IMR-90 (cell line): ENCODE measurements at regions not wholly inside any gene's neighbourhood (a gene's known extent, or its start where the extent isn't known, plus 50 kb on each side); places are given as distances from the start of the nearest gene placed in this dataset.

ENCODE experiments used
- ATAC-seq: fragments of 200-7000 bp; cut with Tn5 transposase; 2 replicates; pipeline ENCODE4 v1.9.1; 2020; ENCODE audit warnings: low read depth, mild to moderate bottlenecking, moderate library complexity
- BruUV-seq: library from RNA; stranded (reverse); fragments of 400-500 nt; replicated peaks from 2 replicates; lab custom pipeline; 2021; lab: Mats Ljungman, UMichigan
- CTCF ChIA-PET: fragments of 300-600 bp; formaldehyde crosslinking; extraction: SDS; loops from one replicate; lab custom pipeline; 2021; ENCODE audit warnings: antibody characterized with exemption; lab: Yijun Ruan, JAX
- POLR2A ChIA-PET: fragments of 300-600 bp; sonication (Branson Sonifier 250); formaldehyde crosslinking; loops from one replicate; lab custom pipeline; 2022; ENCODE audit warnings: antibody characterized with exemption; ENCODE audit not compliant: unreplicated experiment; lab: Charles Lee
- DNase-seq: peaks from one replicate; pipeline ENCODE4 v3.0.0; 2013
- H2AFZ ChIP-seq: replicated peaks from 2 replicates; pipeline ENCODE3; 2013; ENCODE audit warnings: low read length, mild to moderate bottlenecking; ENCODE audit not compliant: poor library complexity
- H2AK5ac ChIP-seq: 2 replicates; pipeline ENCODE4 v1.6.1; 2013; ENCODE audit warnings: low read depth, low read length, inconsistent platforms
- H2AK9ac ChIP-seq: replicated peaks from 2 replicates; pipeline ENCODE3; 2013; ENCODE audit warnings: mild to moderate bottlenecking, low read depth, low read length, moderate library complexity; ENCODE audit not compliant: poor library complexity
- H2BK120ac ChIP-seq: 2 replicates; pipeline ENCODE4 v1.6.1; 2013; ENCODE audit warnings: low read depth, low read length, inconsistent platforms
- H2BK15ac ChIP-seq: 3 replicates; pipeline ENCODE4 v1.6.1; 2013; ENCODE audit warnings: low read depth, low read length, inconsistent platforms
- H2BK20ac ChIP-seq: 2 replicates; pipeline ENCODE4 v1.6.1; 2013; ENCODE audit warnings: low read depth, mild to moderate bottlenecking, inconsistent platforms, low read length, moderate library complexity
- H2BK5ac ChIP-seq: 2 replicates; pipeline ENCODE4 v1.6.1; 2013; ENCODE audit warnings: mild to moderate bottlenecking, low read depth, low read length, inconsistent platforms; ENCODE audit not compliant: poor library complexity, severe bottlenecking
- H3K14ac ChIP-seq: replicated peaks from 2 replicates; pipeline ENCODE4 v1.6.1; 2013; ENCODE audit warnings: low read depth, low read length, inconsistent platforms
- H3K18ac ChIP-seq: 2 replicates; pipeline ENCODE4 v1.6.1; 2013; ENCODE audit warnings: low read depth, low read length, control low read depth
- H3K23ac ChIP-seq: 2 replicates; pipeline ENCODE4 v1.6.1; 2013; ENCODE audit warnings: low read depth, low read length, inconsistent platforms
- H3K27ac ChIP-seq: 2 replicates; pipeline ENCODE4 v1.5.1; 2013; ENCODE audit warnings: mild to moderate bottlenecking, control low read depth, low read length; ENCODE audit not compliant: insufficient read depth
- H3K27me3 ChIP-seq: 2 replicates; pipeline ENCODE4 v1.6.1; 2013; ENCODE audit warnings: low read length; ENCODE audit not compliant: control insufficient read depth, insufficient read depth
- H3K36me3 ChIP-seq: 2 replicates; pipeline ENCODE4 v1.6.1; 2013; ENCODE audit warnings: low read length, mixed read lengths; ENCODE audit not compliant: control insufficient read depth, insufficient read depth
- H3K4ac ChIP-seq: 2 replicates; pipeline ENCODE4 v1.6.1; 2013; ENCODE audit warnings: low read depth, low read length, inconsistent platforms
- H3K4me1 ChIP-seq: 2 replicates; pipeline ENCODE4 v1.6.1; 2013; ENCODE audit warnings: low read length, mixed read lengths; ENCODE audit not compliant: control insufficient read depth, insufficient read depth
- H3K4me2 ChIP-seq: 2 replicates; pipeline ENCODE4 v1.6.1; 2013; ENCODE audit warnings: low read depth, mild to moderate bottlenecking, control low read depth, low read length, moderate library complexity
- H3K4me3 ChIP-seq: 2 replicates; pipeline ENCODE4 v1.5.1; 2013; ENCODE audit warnings: low read depth, mild to moderate bottlenecking, control low read depth, low read length, moderate library complexity; ENCODE audit not compliant: insufficient read depth
- H3K56ac ChIP-seq: 2 replicates; pipeline ENCODE4 v1.6.1; 2013; ENCODE audit warnings: low read length, inconsistent platforms; ENCODE audit not compliant: insufficient read depth; ENCODE audit errors: extremely low read depth
- H3K79me1 ChIP-seq, 2 experiments: 2 replicates each; pipeline ENCODE4 v1.6.1; 2013; ENCODE audit warnings: low read length in 2 of 2, inconsistent platforms in 1 of 2, low read depth in 1 of 2
- H3K9ac ChIP-seq: 2 replicates; pipeline ENCODE4 v1.6.1; 2013; ENCODE audit warnings: low read depth, low read length, control low read depth
- H3K9me1 ChIP-seq: 2 replicates; pipeline ENCODE4 v1.6.1; 2013; ENCODE audit warnings: low read length, inconsistent platforms; ENCODE audit not compliant: insufficient read depth
- H3K9me3 ChIP-seq: 2 replicates; pipeline ENCODE4 v1.6.1; 2013; ENCODE audit warnings: low read length; ENCODE audit not compliant: control insufficient read depth, insufficient read depth
- H4K20me1 ChIP-seq: 2 replicates; pipeline ENCODE4 v1.6.1; 2013; ENCODE audit warnings: low read length, inconsistent platforms; ENCODE audit not compliant: insufficient read depth
- H4K5ac ChIP-seq: 2 replicates; pipeline ENCODE4 v1.6.1; 2013; ENCODE audit warnings: mild to moderate bottlenecking, low read depth, low read length, control low read depth
- H4K8ac ChIP-seq, 2 experiments: 2 replicates each; pipeline ENCODE4 v1.6.1; 2013; ENCODE audit warnings: low read depth in 2 of 2, low read length in 2 of 2, control low read depth in 1 of 2, inconsistent platforms in 1 of 2
- H4K91ac ChIP-seq: 2 replicates; pipeline ENCODE4 v1.6.1; 2013; ENCODE audit warnings: low read depth, low read length, inconsistent platforms; ENCODE audit not compliant: insufficient read depth
- BHLHE40 ChIP-seq: fragments of 150-350 bp; IDR thresholded peaks from 2 replicates; pipeline ENCODE4 v1.6.1; 2016; ENCODE audit warnings: mild to moderate bottlenecking, low read depth, low read length
- CHD1 ChIP-seq: IDR thresholded peaks from 2 replicates; pipeline ENCODE4 v1.6.1; 2012; ENCODE audit warnings: low read depth, low read length, improper control_type of control experiment
- NFE2L2 ChIP-seq: fragments of 150-350 bp; IDR thresholded peaks from 2 replicates; pipeline ENCODE4 v1.6.1; 2016; ENCODE audit warnings: low read depth, mild to moderate bottlenecking, low read length
- USF2 ChIP-seq: fragments of 150-350 bp; IDR thresholded peaks from 2 replicates; pipeline ENCODE4 v1.6.1; 2017; ENCODE audit warnings: mild to moderate bottlenecking, antibody characterized with exemption, low read length, low read depth
- WGBS, 2 experiments: methylation state at CpG; one replicate each; pipeline versions ENCODE4 v1.1.5 to v1.1.7; 2013; ENCODE audit warnings: missing lambda C conversion rate in 2 of 2; ENCODE audit not compliant: insufficient read length in 1 of 2; ENCODE audit errors: extremely low coverage in 2 of 2; 5-methylcytosine and 5-hydroxymethylcytosine counted together
- dilution Hi-C: fragments of 300-500 bp; cut with HindIII; formaldehyde crosslinking; loops from one replicate; pipeline ENCODE4 v1.14.3; 2018; ENCODE audit warnings: low sequenced_read_pairs; ENCODE audit not compliant: unreplicated experiment
- in situ Hi-C: fragments of 300-500 bp; cut with MboI; formaldehyde crosslinking; loops from 3 replicates; pipeline ENCODE4 v1.14.3; 2019; ENCODE audit warnings: low sequenced_read_pairs, inconsistent platforms, mixed read lengths
- intact Hi-C: fragments of 100-400 bp; cut with micrococcal nuclease; formaldehyde crosslinking; loops from 2 replicates; pipeline ENCODE4 v1.10.0; 2022

- Histone ChIP-seq H3K4me2 (no peak overlapping the region), H2AFZ (no peak overlapping the region), H2BK120ac (no peak overlapping the region), H3K27me3 (no peaks in the 10 kb centered on the region), H3K4me3 (no peak overlapping the region), H2AK9ac (no peak overlapping the region), H3K14ac (no peak overlapping the region), H4K5ac (no peak overlapping the region), H2BK20ac (no peak overlapping the region), H3K4me1 (no peaks in the 10 kb centered on the region), H3K9me1 (no peaks in the 10 kb centered on the region), H3K79me1 (no peaks in the 10 kb centered on the region), H3K56ac (no peak overlapping the region), H3K27ac (no peak overlapping the region), H3K36me3 (no peaks in the 10 kb centered on the region), H3K4ac (no peak overlapping the region), H3K18ac (no peak overlapping the region), H3K23ac (no peak overlapping the region), H3K9ac (no peak overlapping the region), H4K91ac (no peak overlapping the region), H2BK15ac (no peak overlapping the region), H2AK5ac (no peak overlapping the region), H4K8ac (no peak overlapping the region), H2BK5ac (no peak overlapping the region), H3K9me3 (no peaks in the 10 kb centered on the region), H4K20me1 (no peaks in the 10 kb centered on the region)
- POLR2A ChIA-PET: no interaction called here
- no peak for TF ChIP-seq USF2
- no peak for TF ChIP-seq CHD1
- no peak for TF ChIP-seq BHLHE40
- no peak for TF ChIP-seq NFE2L2
- dilution Hi-C loops: no loop called here
- CTCF ChIA-PET: interaction anchor here (0.6 kb wide), 1 partner anchor 15 kb away, joined by 3 read pairs; no protein-coding TSS in a partner anchor
- ATAC-seq (no peak), DNase-seq (no peak)
- no TSS peak for BruUV-seq
- in situ Hi-C loops: no loop called here
- intact Hi-C loops: no loop called here
- no CpG with 5 or more reads among the region's 1 CpG for WGBS, 2 experiments
Measured at GRCh38 chr18:28669165-28669564, 492.2 kb upstream of the CDH2 start.
